Prostate gland (tissue), 2 donors: ENCODE measurements at regions not wholly inside any gene's neighbourhood (a gene's known extent, or its start where the extent isn't known, plus 50 kb on each side); places are given as distances from the start of the nearest gene placed in this dataset.

Experiments
- POLR2A ChIP-seq: fragments of 450-650 bp; IDR thresholded peaks from one replicate; pipeline ENCODE4 v1.6.1; 2016; ENCODE audit warnings: antibody characterized with exemption, mild to moderate bottlenecking
- POLR2AphosphoS5 ChIP-seq: sonication (generic); formaldehyde crosslinking; IDR thresholded peaks from one replicate; pipeline ENCODE4 v1.6.1; 2017; ENCODE audit warnings: antibody characterized with exemption
- TF ChIP-seq, protein P1 (sequence below), 4 experiments: fragments of 200-600 bp in 2 of 4; fragments of 450-650 bp in 2 of 4; sonication (generic) in 2 of 4; IDR thresholded peaks; 1 replicate in 3 of 4; 2 replicates in 1 of 4; pipeline ENCODE4 v1.5.1; 2016 to 2019; ENCODE audit warnings: antibody characterized with exemption in 4 of 4, mild to moderate bottlenecking in 2 of 4, moderate library complexity in 2 of 4

DNA sequence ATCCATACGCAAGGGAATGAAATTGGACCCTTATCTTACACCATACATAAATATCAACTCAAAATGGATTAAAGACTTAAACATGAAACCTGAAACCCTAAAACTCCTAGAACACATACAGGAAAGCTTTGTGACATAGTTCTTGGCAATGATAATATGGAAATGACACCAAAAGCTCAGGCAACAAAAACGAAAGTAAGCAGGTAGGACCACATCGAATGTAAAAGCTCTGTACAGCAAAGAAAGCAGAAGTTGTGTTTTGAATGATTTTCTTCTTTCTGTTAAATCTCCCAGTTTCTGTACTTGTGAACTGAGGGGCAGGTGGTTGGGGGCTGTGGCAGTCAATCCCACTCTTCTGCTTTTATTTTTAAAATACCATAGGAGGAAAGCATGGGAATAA, 368.4 kb upstream of the PODXL start:
- no peak for TF ChIP-seq POLR2A
- TF ChIP-seq, protein P1, sequence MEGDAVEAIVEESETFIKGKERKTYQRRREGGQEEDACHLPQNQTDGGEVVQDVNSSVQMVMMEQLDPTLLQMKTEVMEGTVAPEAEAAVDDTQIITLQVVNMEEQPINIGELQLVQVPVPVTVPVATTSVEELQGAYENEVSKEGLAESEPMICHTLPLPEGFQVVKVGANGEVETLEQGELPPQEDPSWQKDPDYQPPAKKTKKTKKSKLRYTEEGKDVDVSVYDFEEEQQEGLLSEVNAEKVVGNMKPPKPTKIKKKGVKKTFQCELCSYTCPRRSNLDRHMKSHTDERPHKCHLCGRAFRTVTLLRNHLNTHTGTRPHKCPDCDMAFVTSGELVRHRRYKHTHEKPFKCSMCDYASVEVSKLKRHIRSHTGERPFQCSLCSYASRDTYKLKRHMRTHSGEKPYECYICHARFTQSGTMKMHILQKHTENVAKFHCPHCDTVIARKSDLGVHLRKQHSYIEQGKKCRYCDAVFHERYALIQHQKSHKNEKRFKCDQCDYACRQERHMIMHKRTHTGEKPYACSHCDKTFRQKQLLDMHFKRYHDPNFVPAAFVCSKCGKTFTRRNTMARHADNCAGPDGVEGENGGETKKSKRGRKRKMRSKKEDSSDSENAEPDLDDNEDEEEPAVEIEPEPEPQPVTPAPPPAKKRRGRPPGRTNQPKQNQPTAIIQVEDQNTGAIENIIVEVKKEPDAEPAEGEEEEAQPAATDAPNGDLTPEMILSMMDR (IDR thresholded peaks at IDR 0.05): no peak
- no peak for TF ChIP-seq POLR2AphosphoS5
